Muscle of arm (tissue), 1 donor: ENCODE measurements at regions not wholly inside any gene's neighbourhood (a gene's known extent, or its start where the extent isn't known, plus 50 kb on each side); places are given as distances from the start of the nearest gene placed in this dataset.
"Not testable (repeated sequence)": the region's sequence is repeated elsewhere in the genome, so short reads cannot be mapped to it uniquely, and the experiment has no call there.

Experiments
- DNase-seq: peaks from one replicate; pipeline ENCODE4 v3.0.0-alpha.2; 2013

- DNase-seq: no peak
These were observed 131.0 kb downstream of the SMIM20 start for GRCh38 chr4:26044983-26045382.

GRCh38 chr4:26047795-26048194 is 133.8 kb downstream of the SMIM20 start:
- no peak for DNase-seq

GRCh38 chr4:26048378-26048882 is 134.4 kb downstream of the SMIM20 start:
- peak; percentile 94 for DNase-seq

GRCh38 chr4:26048950-26049349 is 134.9 kb downstream of the SMIM20 start:
- peak; percentile 75 for DNase-seq

GRCh38 chr4:26049447-26049846 is 135.4 kb downstream of the SMIM20 start:
- no peak for DNase-seq

- no peak for DNase-seq
These were observed 136.2 kb downstream of the SMIM20 start for GRCh38 chr4:26050212-26050643.

- no peak for DNase-seq
These were observed 136.7 kb downstream of the SMIM20 start for GRCh38 chr4:26050671-26051070.

- DNase-seq: no peak
These were observed 137.2 kb downstream of the SMIM20 start for GRCh38 chr4:26051240-26051639.

- no peak for DNase-seq
These were observed 138.9 kb downstream of the SMIM20 start for GRCh38 chr4:26052663-26053541.

- DNase-seq: no peak
These were observed 139.7 kb downstream of the SMIM20 start for GRCh38 chr4:26053761-26054160.

GRCh38 chr4:26055855-26056254 is 141.8 kb downstream of the SMIM20 start:
- no peak for DNase-seq

- no peak for DNase-seq
These were observed 142.4 kb downstream of the SMIM20 start for GRCh38 chr4:26056406-26056805.

- not testable (repeated sequence) for DNase-seq
These were observed 143.8 kb downstream of the SMIM20 start for GRCh38 chr4:26057839-26058238.

GRCh38 chr4:26058537-26058936 is 144.5 kb downstream of the SMIM20 start:
- DNase-seq: no peak

GRCh38 chr4:26059391-26060154 is 145.6 kb downstream of the SMIM20 start:
- no peak for DNase-seq

- no peak for DNase-seq
These were observed 146.3 kb downstream of the SMIM20 start for GRCh38 chr4:26060286-26060685.

- DNase-seq: no peak
These were observed 147.4 kb downstream of the SMIM20 start for GRCh38 chr4:26061248-26061986.

- peak; percentile 67 for DNase-seq
These were observed 148.2 kb downstream of the SMIM20 start for GRCh38 chr4:26062215-26062614.

- DNase-seq: not testable (repeated sequence)
These were observed 150.0 kb downstream of the SMIM20 start for GRCh38 chr4:26064009-26064408.

- no peak for DNase-seq
These were observed 151.8 kb downstream of the SMIM20 start for GRCh38 chr4:26065833-26066232.

- no peak for DNase-seq
These were observed 153.0 kb downstream of the SMIM20 start for GRCh38 chr4:26067035-26067434.

- no peak for DNase-seq
These were observed 155.2 kb downstream of the SMIM20 start for GRCh38 chr4:26069218-26069617.
